NCI-H128 (cell line): ENCODE measurements at regions not wholly inside any gene's neighbourhood (a gene's known extent, or its start where the extent isn't known, plus 50 kb on each side); places are given as distances from the start of the nearest gene placed in this dataset.

Source experiments
- DNase-seq: peaks from one replicate; lab custom pipeline; 2025; ENCODE audit not compliant: unreplicated experiment; lab: John Stamatoyannopoulos, UW

GRCh38 chr15:38879909-38880471, 315.4 kb upstream of the RASGRP1 start:
- DNase-seq, result no peak

GRCh38 chr15:38882221-38882620, 317.6 kb upstream of the RASGRP1 start:
- DNase-seq, result no peak

- no peak for DNase-seq
These were observed 319.4 kb upstream of the RASGRP1 start for GRCh38 chr15:38883987-38884386.

GRCh38 chr15:38885001-38885400, 320.4 kb upstream of the RASGRP1 start:
- no peak for DNase-seq

GRCh38 chr15:38885471-38885952, 320.9 kb upstream of the RASGRP1 start:
- DNase-seq, result no peak

- DNase-seq, result no peak
These were observed 321.9 kb upstream of the RASGRP1 start for GRCh38 chr15:38886315-38887163.

- no peak for DNase-seq
These were observed 324.1 kb upstream of the RASGRP1 start for GRCh38 chr15:38888701-38889221.

- no peak for DNase-seq
These were observed 325.6 kb upstream of the RASGRP1 start for GRCh38 chr15:38890194-38890593.

- DNase-seq, result no peak
These were observed 329.3 kb upstream of the RASGRP1 start for GRCh38 chr15:38893925-38894242.

GRCh38 chr15:38894243-38894948, 329.8 kb upstream of the RASGRP1 start:
- DNase-seq, result no peak

GRCh38 chr15:38895326-38896255, 331.0 kb upstream of the RASGRP1 start:
- DNase-seq, result no peak

GRCh38 chr15:38896647-38897046, 332.0 kb upstream of the RASGRP1 start:
- DNase-seq, result no peak

GRCh38 chr15:38897551-38897950, 332.9 kb upstream of the RASGRP1 start:
- no peak for DNase-seq

GRCh38 chr15:38898236-38898635, 333.6 kb upstream of the RASGRP1 start:
- no peak for DNase-seq

GRCh38 chr15:38899300-38899699, 334.7 kb upstream of the RASGRP1 start:
- DNase-seq, result no peak

- no peak for DNase-seq
These were observed 339.7 kb upstream of the RASGRP1 start for GRCh38 chr15:38904298-38904697.

- no peak for DNase-seq
These were observed 341.0 kb upstream of the RASGRP1 start for GRCh38 chr15:38905632-38906031.

- DNase-seq, result no peak
These were observed 356.4 kb upstream of the RASGRP1 start for GRCh38 chr15:38920966-38921365.

- no peak for DNase-seq
These were observed 356.9 kb upstream of the RASGRP1 start for GRCh38 chr15:38921471-38921870.

- DNase-seq, result no peak
These were observed 363.8 kb upstream of the RASGRP1 start for GRCh38 chr15:38928431-38928830.
